ENCODE measurements at regions not wholly inside any gene's neighbourhood (a gene's known extent, or its start where the extent isn't known, plus 50 kb on each side); places are given as distances from the start of the nearest gene placed in this dataset.

- TF ChIP-seq EZH2phosphoT487 (IDR thresholded peaks at IDR 0.05; ENCODE audit: borderline replicate concordance, low read length) (no peak), CTCF (conservative IDR thresholded peaks at IDR 0.05; ENCODE audit: low read depth, low read length) (no peak), EZH2 (IDR thresholded peaks at IDR 0.05; ENCODE audit: low read length, unreplicated experiment) (no peak)
Observed at GRCh38 chr20:58016779-58017178, 211.7 kb downstream of the ANKRD60 start.
